IMR-90 (cell line): ENCODE measurements at regions not wholly inside any gene's neighbourhood (a gene's known extent, or its start where the extent isn't known, plus 50 kb on each side); places are given as distances from the start of the nearest gene placed in this dataset.

Experiments used
- ATAC-seq: fragments of 200-7000 bp; cut with Tn5 transposase; 2 replicates; pipeline ENCODE4 v1.9.1; 2020; ENCODE audit warnings: low read depth, mild to moderate bottlenecking, moderate library complexity
- BruUV-seq: library from RNA; stranded (reverse); fragments of 400-500 nt; replicated peaks from 2 replicates; lab custom pipeline; 2021; lab: Mats Ljungman, UMichigan
- CTCF ChIA-PET: fragments of 300-600 bp; formaldehyde crosslinking; extraction: SDS; loops from one replicate; lab custom pipeline; 2021; ENCODE audit warnings: antibody characterized with exemption; lab: Yijun Ruan, JAX
- POLR2A ChIA-PET: fragments of 300-600 bp; sonication (Branson Sonifier 250); formaldehyde crosslinking; loops from one replicate; lab custom pipeline; 2022; ENCODE audit warnings: antibody characterized with exemption; ENCODE audit not compliant: unreplicated experiment; lab: Charles Lee
- DNase-seq: peaks from one replicate; pipeline ENCODE4 v3.0.0; 2013
- H2AFZ ChIP-seq: replicated peaks from 2 replicates; pipeline ENCODE3; 2013; ENCODE audit warnings: low read length, mild to moderate bottlenecking; ENCODE audit not compliant: poor library complexity
- H2AK5ac ChIP-seq: 2 replicates; pipeline ENCODE4 v1.6.1; 2013; ENCODE audit warnings: low read depth, low read length, inconsistent platforms
- H2AK9ac ChIP-seq: replicated peaks from 2 replicates; pipeline ENCODE3; 2013; ENCODE audit warnings: mild to moderate bottlenecking, low read depth, low read length, moderate library complexity; ENCODE audit not compliant: poor library complexity
- H2BK120ac ChIP-seq: 2 replicates; pipeline ENCODE4 v1.6.1; 2013; ENCODE audit warnings: low read depth, low read length, inconsistent platforms
- H2BK15ac ChIP-seq: 3 replicates; pipeline ENCODE4 v1.6.1; 2013; ENCODE audit warnings: low read depth, low read length, inconsistent platforms
- H2BK20ac ChIP-seq: 2 replicates; pipeline ENCODE4 v1.6.1; 2013; ENCODE audit warnings: low read depth, mild to moderate bottlenecking, inconsistent platforms, low read length, moderate library complexity
- H2BK5ac ChIP-seq: 2 replicates; pipeline ENCODE4 v1.6.1; 2013; ENCODE audit warnings: mild to moderate bottlenecking, low read depth, low read length, inconsistent platforms; ENCODE audit not compliant: poor library complexity, severe bottlenecking
- H3K14ac ChIP-seq: replicated peaks from 2 replicates; pipeline ENCODE4 v1.6.1; 2013; ENCODE audit warnings: low read depth, low read length, inconsistent platforms
- H3K18ac ChIP-seq: 2 replicates; pipeline ENCODE4 v1.6.1; 2013; ENCODE audit warnings: low read depth, low read length, control low read depth
- H3K23ac ChIP-seq: 2 replicates; pipeline ENCODE4 v1.6.1; 2013; ENCODE audit warnings: low read depth, low read length, inconsistent platforms
- H3K27ac ChIP-seq: 2 replicates; pipeline ENCODE4 v1.5.1; 2013; ENCODE audit warnings: mild to moderate bottlenecking, control low read depth, low read length; ENCODE audit not compliant: insufficient read depth
- H3K27me3 ChIP-seq: 2 replicates; pipeline ENCODE4 v1.6.1; 2013; ENCODE audit warnings: low read length; ENCODE audit not compliant: control insufficient read depth, insufficient read depth
- H3K36me3 ChIP-seq: 2 replicates; pipeline ENCODE4 v1.6.1; 2013; ENCODE audit warnings: low read length, mixed read lengths; ENCODE audit not compliant: control insufficient read depth, insufficient read depth
- H3K4ac ChIP-seq: 2 replicates; pipeline ENCODE4 v1.6.1; 2013; ENCODE audit warnings: low read depth, low read length, inconsistent platforms
- H3K4me1 ChIP-seq: 2 replicates; pipeline ENCODE4 v1.6.1; 2013; ENCODE audit warnings: low read length, mixed read lengths; ENCODE audit not compliant: control insufficient read depth, insufficient read depth
- H3K4me2 ChIP-seq: 2 replicates; pipeline ENCODE4 v1.6.1; 2013; ENCODE audit warnings: low read depth, mild to moderate bottlenecking, control low read depth, low read length, moderate library complexity
- H3K4me3 ChIP-seq: 2 replicates; pipeline ENCODE4 v1.5.1; 2013; ENCODE audit warnings: low read depth, mild to moderate bottlenecking, control low read depth, low read length, moderate library complexity; ENCODE audit not compliant: insufficient read depth
- H3K56ac ChIP-seq: 2 replicates; pipeline ENCODE4 v1.6.1; 2013; ENCODE audit warnings: low read length, inconsistent platforms; ENCODE audit not compliant: insufficient read depth; ENCODE audit errors: extremely low read depth
- H3K79me1 ChIP-seq, 2 experiments: 2 replicates each; pipeline ENCODE4 v1.6.1; 2013; ENCODE audit warnings: low read length in 2 of 2, inconsistent platforms in 1 of 2, low read depth in 1 of 2
- H3K9ac ChIP-seq: 2 replicates; pipeline ENCODE4 v1.6.1; 2013; ENCODE audit warnings: low read depth, low read length, control low read depth
- H3K9me1 ChIP-seq: 2 replicates; pipeline ENCODE4 v1.6.1; 2013; ENCODE audit warnings: low read length, inconsistent platforms; ENCODE audit not compliant: insufficient read depth
- H3K9me3 ChIP-seq: 2 replicates; pipeline ENCODE4 v1.6.1; 2013; ENCODE audit warnings: low read length; ENCODE audit not compliant: control insufficient read depth, insufficient read depth
- H4K20me1 ChIP-seq: 2 replicates; pipeline ENCODE4 v1.6.1; 2013; ENCODE audit warnings: low read length, inconsistent platforms; ENCODE audit not compliant: insufficient read depth
- H4K5ac ChIP-seq: 2 replicates; pipeline ENCODE4 v1.6.1; 2013; ENCODE audit warnings: mild to moderate bottlenecking, low read depth, low read length, control low read depth
- H4K8ac ChIP-seq, 2 experiments: 2 replicates each; pipeline ENCODE4 v1.6.1; 2013; ENCODE audit warnings: low read depth in 2 of 2, low read length in 2 of 2, control low read depth in 1 of 2, inconsistent platforms in 1 of 2
- H4K91ac ChIP-seq: 2 replicates; pipeline ENCODE4 v1.6.1; 2013; ENCODE audit warnings: low read depth, low read length, inconsistent platforms; ENCODE audit not compliant: insufficient read depth
- BHLHE40 ChIP-seq: fragments of 150-350 bp; IDR thresholded peaks from 2 replicates; pipeline ENCODE4 v1.6.1; 2016; ENCODE audit warnings: mild to moderate bottlenecking, low read depth, low read length
- CEBPB ChIP-seq: IDR thresholded peaks from 2 replicates; pipeline ENCODE4 v1.6.1; 2012; ENCODE audit warnings: low read depth, low read length, improper control_type of control experiment
- CHD1 ChIP-seq: IDR thresholded peaks from 2 replicates; pipeline ENCODE4 v1.6.1; 2012; ENCODE audit warnings: low read depth, low read length, improper control_type of control experiment
- CTCF ChIP-seq: conservative IDR thresholded peaks from 2 replicates; pipeline ENCODE4 v1.5.1; 2012; ENCODE audit warnings: mild to moderate bottlenecking, low read depth, low read length, improper control_type of control experiment
- ELK1 ChIP-seq: fragments of 150-350 bp; IDR thresholded peaks from 2 replicates; pipeline ENCODE4 v1.6.1; 2016; ENCODE audit warnings: low read depth, mild to moderate bottlenecking, low read length, moderate library complexity, borderline replicate concordance
- FOS ChIP-seq: fragments of 150-350 bp; IDR thresholded peaks from 2 replicates; pipeline ENCODE4 v1.6.1; 2016; ENCODE audit warnings: low read depth, low read length
- MAFK ChIP-seq: IDR thresholded peaks from 2 replicates; pipeline ENCODE4 v1.6.1; 2012; ENCODE audit warnings: low read depth, low read length, improper control_type of control experiment
- MAZ ChIP-seq: IDR thresholded peaks from 2 replicates; pipeline ENCODE4 v1.6.1; 2012; ENCODE audit warnings: low read depth, mild to moderate bottlenecking, low read length, improper control_type of control experiment, moderate library complexity, borderline replicate concordance
- MXI1 ChIP-seq: IDR thresholded peaks from 2 replicates; pipeline ENCODE4 v1.6.1; 2012; ENCODE audit warnings: low read depth, mild to moderate bottlenecking, low read length, moderate library complexity, borderline replicate concordance
- NFE2L2 ChIP-seq: fragments of 150-350 bp; IDR thresholded peaks from 2 replicates; pipeline ENCODE4 v1.6.1; 2016; ENCODE audit warnings: low read depth, mild to moderate bottlenecking, low read length
- POLR2A ChIP-seq: IDR thresholded peaks from 2 replicates; pipeline ENCODE4 v1.6.1; 2012; ENCODE audit warnings: mild to moderate bottlenecking, low read depth, low read length
- RAD21 ChIP-seq: IDR thresholded peaks from 2 replicates; pipeline ENCODE4 v1.6.1; 2012; ENCODE audit warnings: low read length, improper control_type of control experiment
- RCOR1 ChIP-seq: IDR thresholded peaks from 2 replicates; pipeline ENCODE4 v1.6.1; 2012; ENCODE audit warnings: mild to moderate bottlenecking, low read length, improper control_type of control experiment; ENCODE audit not compliant: insufficient replicate concordance
- RFX5 ChIP-seq: IDR thresholded peaks from 2 replicates; pipeline ENCODE4 v1.8.0; 2012; ENCODE audit warnings: low read depth, mild to moderate bottlenecking, low read length, moderate library complexity
- SMC3 ChIP-seq: fragments of 150-350 bp; IDR thresholded peaks from 2 replicates; pipeline ENCODE4 v1.6.1; 2016; ENCODE audit warnings: low read depth, mild to moderate bottlenecking, antibody characterized with exemption, low read length, moderate library complexity
- USF2 ChIP-seq: fragments of 150-350 bp; IDR thresholded peaks from 2 replicates; pipeline ENCODE4 v1.6.1; 2017; ENCODE audit warnings: mild to moderate bottlenecking, antibody characterized with exemption, low read length, low read depth
- WGBS, 2 experiments: methylation state at CpG; one replicate each; pipeline versions ENCODE4 v1.1.5 to v1.1.7; 2013; ENCODE audit warnings: missing lambda C conversion rate in 2 of 2; ENCODE audit not compliant: insufficient read length in 1 of 2; ENCODE audit errors: extremely low coverage in 2 of 2; 5-methylcytosine and 5-hydroxymethylcytosine counted together
- dilution Hi-C: fragments of 300-500 bp; cut with HindIII; formaldehyde crosslinking; loops from one replicate; pipeline ENCODE4 v1.14.3; 2018; ENCODE audit warnings: low sequenced_read_pairs; ENCODE audit not compliant: unreplicated experiment
- in situ Hi-C: fragments of 300-500 bp; cut with MboI; formaldehyde crosslinking; loops from 3 replicates; pipeline ENCODE4 v1.14.3; 2019; ENCODE audit warnings: low sequenced_read_pairs, inconsistent platforms, mixed read lengths
- intact Hi-C: fragments of 100-400 bp; cut with micrococcal nuclease; formaldehyde crosslinking; loops from 2 replicates; pipeline ENCODE4 v1.10.0; 2022

- BruUV-seq, result no TSS peak
- Histone ChIP-seq H3K56ac (no peak overlapping the region), H3K18ac (no peak overlapping the region), H2AK9ac (no peak overlapping the region), H3K4ac (no peak overlapping the region), H4K8ac (no peak overlapping the region), H3K9me3 (peaks cover 7% of the 10 kb centered on the region), H3K27me3 (no peaks in the 10 kb centered on the region), H4K20me1 (no peaks in the 10 kb centered on the region), H3K14ac (no peak overlapping the region), H3K23ac (no peak overlapping the region), H3K36me3 (no peaks in the 10 kb centered on the region), H2BK5ac (no peak overlapping the region), H2BK15ac (no peak overlapping the region), H2AFZ (no peak overlapping the region), H2BK120ac (no peak overlapping the region), H3K9me1 (no peaks in the 10 kb centered on the region), H3K79me1 (no peaks in the 10 kb centered on the region), H3K9ac (no peak overlapping the region), H4K5ac (no peak overlapping the region), H2AK5ac (no peak overlapping the region), H2BK20ac (no peak overlapping the region), H3K27ac (no peak overlapping the region), H4K91ac (no peak overlapping the region), H3K4me3 (no peak overlapping the region), H3K4me1 (no peaks in the 10 kb centered on the region; the same call in 1 of the 2 replicates), H3K4me2 (no peak overlapping the region)
- TF ChIP-seq FOS (no peak), POLR2A (no peak), CEBPB (no peak), CTCF (no peak), RFX5 (no peak), NFE2L2 (no peak), MAZ (no peak), BHLHE40 (no peak), MAFK (no peak), RCOR1 (no peak), MXI1 (no peak), RAD21 (no peak), USF2 (no peak), SMC3 (no peak), ELK1 (no peak), CHD1 (no peak)
- ChIA-PET POLR2A (no interaction called here), CTCF (no interaction called here)
- dilution Hi-C loops (no loop called here), in situ Hi-C loops (no loop called here), intact Hi-C loops (no loop called here)
- ATAC-seq (no peak), DNase-seq (no peak)
- 100% methylated on average over 1 of the region's 6 CpGs; no CpG with 5 or more reads in 1 of the 2 experiments for WGBS, 2 experiments
Measured at GRCh38 chr14:89743828-89744227, 210.7 kb downstream of the EFCAB11 start.
